Gastroesophageal sphincter (tissue), 4 donors: ENCODE measurements at regions not wholly inside any gene's neighbourhood (a gene's known extent, or its start where the extent isn't known, plus 50 kb on each side); places are given as distances from the start of the nearest gene placed in this dataset.

Experiments
- ATAC-seq: fragments of 150-250 bp; one replicate; pipeline ENCODE4 v1.9.1; 2016; ENCODE audit warnings: mild to moderate bottlenecking, moderate library complexity
- H3K27ac ChIP-seq, 4 donors: fragments of 200-600 bp; sonication (generic) in 3 of 4; 1 replicate in 3 of 4; 2 replicates in 1 of 4; pipeline ENCODE4 v1.5.1; 2016 to 2019
- H3K27me3 ChIP-seq: fragments of 200-600 bp; sonication (generic); one replicate; pipeline ENCODE4 v1.5.1; 2019
- H3K36me3 ChIP-seq, 2 donors: fragments of 200-600 bp; sonication (generic); one replicate each; pipeline ENCODE4 v1.5.1; 2019; ENCODE audit warnings: control low read depth in 1 of 2
- H3K4me1 ChIP-seq, 3 donors: fragments of 200-600 bp; sonication (generic); 1 replicate in 2 of 3; 2 replicates in 1 of 3; pipeline ENCODE4 v1.5.1; 2016 to 2019; ENCODE audit warnings: control low read depth in 2 of 3
- H3K4me3 ChIP-seq, 2 donors: fragments of 200-600 bp; sonication (generic); one replicate each; pipeline ENCODE4 v1.5.1; 2019; ENCODE audit warnings: mild to moderate bottlenecking in 1 of 2, moderate library complexity in 1 of 2
- H3K9me3 ChIP-seq, 3 donors: fragments of 200-600 bp; sonication (generic); one replicate each; pipeline ENCODE4 v1.5.1; 2017 to 2019; ENCODE audit warnings: control low read depth in 2 of 3
- CTCF ChIP-seq, 4 experiments: fragments of 200-600 bp in 2 of 4; fragments of 450-650 bp in 2 of 4; sonication (generic) in 1 of 4; IDR thresholded peaks; one replicate each; pipeline ENCODE4 v1.5.1; 2017 to 2019; ENCODE audit warnings: antibody characterized with exemption in 4 of 4, mild to moderate bottlenecking in 2 of 4, moderate library complexity in 2 of 4
- EP300 ChIP-seq: sonication (generic); formaldehyde crosslinking; IDR thresholded peaks from one replicate; pipeline ENCODE4 v1.6.1; 2017; ENCODE audit warnings: antibody characterized with exemption, mild to moderate bottlenecking
- POLR2A ChIP-seq, 2 donors: fragments of 450-650 bp; IDR thresholded peaks; one replicate each; pipeline ENCODE4 v1.6.1; 2017; ENCODE audit warnings: antibody characterized with exemption in 2 of 2, mild to moderate bottlenecking in 2 of 2, moderate library complexity in 1 of 2
- POLR2AphosphoS5 ChIP-seq: sonication (generic); formaldehyde crosslinking; IDR thresholded peaks from one replicate; pipeline ENCODE4 v1.6.1; 2017; ENCODE audit warnings: antibody characterized with exemption
- WGBS, 2 donors: methylation state at CpG; one replicate each; pipeline ENCODE4 v1.1.5; 2018; ENCODE audit warnings: low coverage in 1 of 2; 5-methylcytosine and 5-hydroxymethylcytosine counted together

DNA sequence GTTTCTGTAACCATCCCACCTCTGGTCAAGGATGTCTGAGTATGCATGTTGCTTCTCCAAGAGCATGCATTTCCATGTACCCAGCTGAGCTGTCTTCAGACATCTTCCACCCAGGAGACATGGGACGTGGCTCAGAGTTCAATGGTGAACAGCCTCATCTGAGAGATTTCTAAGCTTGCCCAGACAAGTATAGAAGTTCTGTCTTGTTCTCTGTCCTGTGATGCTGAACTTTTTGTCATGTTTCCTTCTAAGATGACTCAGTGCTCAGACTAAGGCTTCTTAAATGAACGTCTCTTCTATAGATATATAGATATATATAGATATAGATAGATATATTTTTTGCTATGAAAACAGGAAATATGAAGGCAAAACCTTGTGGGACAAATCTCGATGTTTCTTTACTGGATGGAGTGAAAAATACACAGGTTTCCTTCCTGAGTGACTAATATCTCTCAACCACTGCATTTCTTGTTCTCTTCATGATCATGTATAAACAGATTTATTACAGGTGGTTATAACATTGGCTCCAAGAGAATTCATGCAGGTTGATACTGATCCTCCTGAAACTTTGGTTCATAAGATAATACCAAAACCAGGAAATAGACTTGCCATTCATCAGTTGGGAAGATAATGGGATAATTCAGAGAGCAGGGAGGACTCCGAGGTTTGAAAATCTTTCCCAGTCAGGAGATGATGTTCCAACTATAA lies 168.2 kb downstream of the ZNF518B start:
- TF ChIP-seq CTCF (IDR thresholded peaks at IDR 0.05) (no peak), POLR2A (IDR thresholded peaks at IDR 0.05) (no peak), EP300 (no peak), POLR2AphosphoS5 (no peak)
- WGBS, 2 donors: 57 to 82% methylated on average over 4 of the region's 4 CpGs
- no peak for ATAC-seq
- Histone ChIP-seq H3K36me3 (no peaks in the 10 kb centered on the region), H3K9me3 (no peaks in the 10 kb centered on the region), H3K4me3 (no peak overlapping the region), H3K27me3 (no peaks in the 10 kb centered on the region), H3K27ac (no peak overlapping the region), H3K4me1 (no peaks in the 10 kb centered on the region)

GRCh38 chr4:10285028-10285427 lies 168.4 kb upstream of the WDR1 start:
- no peaks in the 10 kb centered on the region for H3K9me3 ChIP-seq
- TF ChIP-seq CTCF (IDR thresholded peaks at IDR 0.05) (no peak), POLR2A (IDR thresholded peaks at IDR 0.05) (no peak)
- ATAC-seq: no peak
- WGBS, 2 donors: 48 to 64% methylated on average over 2 to 3 of the region's 3 CpGs
- H3K36me3 ChIP-seq: no peaks in the 10 kb centered on the region
- H3K27me3 ChIP-seq: no peaks in the 10 kb centered on the region
- H3K4me1 ChIP-seq: no peaks in the 10 kb centered on the region
- H3K27ac ChIP-seq: no peak overlapping the region
- no peak overlapping the region for H3K4me3 ChIP-seq

- H3K9me3 ChIP-seq: no peaks in the 10 kb centered on the region
- H3K27ac ChIP-seq: no peak overlapping the region
- ATAC-seq: no peak
- no peaks in the 10 kb centered on the region for H3K4me1 ChIP-seq
- no peaks in the 10 kb centered on the region for H3K36me3 ChIP-seq
- TF ChIP-seq CTCF (IDR thresholded peaks at IDR 0.05) (no peak), POLR2A (IDR thresholded peaks at IDR 0.05) (no peak), EP300 (no peak), POLR2AphosphoS5 (no peak)
- H3K4me3 ChIP-seq: no peak overlapping the region
- H3K27me3 ChIP-seq: no peaks in the 10 kb centered on the region
- WGBS, 2 donors: 68 to 77% methylated on average over 2 of the region's 2 CpGs
These were observed 167.2 kb upstream of the WDR1 start for GRCh38 chr4:10283761-10284160.

- no peaks in the 10 kb centered on the region for H3K36me3 ChIP-seq
- H3K27me3 ChIP-seq: no peaks in the 10 kb centered on the region
- H3K9me3 ChIP-seq: no peaks in the 10 kb centered on the region
- no peak overlapping the region for H3K27ac ChIP-seq
- ATAC-seq: no peak
- no peaks in the 10 kb centered on the region for H3K4me1 ChIP-seq
- no peak overlapping the region for H3K4me3 ChIP-seq
- TF ChIP-seq EP300 (no peak), CTCF (IDR thresholded peaks at IDR 0.05) (no peak), POLR2A (IDR thresholded peaks at IDR 0.05) (no peak), POLR2AphosphoS5 (no peak)
- 61 to 70% methylated on average over 2 to 3 of the region's 3 CpGs for WGBS, 2 donors
These were observed 165.4 kb upstream of the WDR1 start for GRCh38 chr4:10281996-10282395.

- no peak overlapping the region for H3K4me3 ChIP-seq
- no peak overlapping the region for H3K27ac ChIP-seq
- no peaks in the 10 kb centered on the region for H3K36me3 ChIP-seq
- no peaks in the 10 kb centered on the region for H3K4me1 ChIP-seq
- 84 to 100% methylated on average over 4 to 6 of the region's 7 CpGs for WGBS, 2 donors
- TF ChIP-seq EP300 (no peak), POLR2AphosphoS5 (no peak), POLR2A (IDR thresholded peaks at IDR 0.05) (no peak), CTCF (IDR thresholded peaks at IDR 0.05) (no peak)
- ATAC-seq: no peak
- no peaks in the 10 kb centered on the region for H3K27me3 ChIP-seq
- no peaks in the 10 kb centered on the region for H3K9me3 ChIP-seq
These were observed 162.7 kb upstream of the WDR1 start for GRCh38 chr4:10279261-10279660.
